GM21381 (cell line): ENCODE measurements at regions not wholly inside any gene's neighbourhood (a gene's known extent, or its start where the extent isn't known, plus 50 kb on each side); places are given as distances from the start of the nearest gene placed in this dataset.
A peak's percentile ranks its signal among the peaks of the same experiment; 100 is the strongest.

Experiments
- ATAC-seq: cut with Tn5 transposase; IDR thresholded peaks from one replicate; pipeline ENCODE4 v1.9.1; 2021; ENCODE audit warnings: mild to moderate bottlenecking, moderate library complexity; ENCODE audit not compliant: unreplicated experiment

GRCh38 chr9:86893811-86894490 lies 53.4 kb downstream of the GAS1 start:
- ATAC-seq, result no peak

DNA sequence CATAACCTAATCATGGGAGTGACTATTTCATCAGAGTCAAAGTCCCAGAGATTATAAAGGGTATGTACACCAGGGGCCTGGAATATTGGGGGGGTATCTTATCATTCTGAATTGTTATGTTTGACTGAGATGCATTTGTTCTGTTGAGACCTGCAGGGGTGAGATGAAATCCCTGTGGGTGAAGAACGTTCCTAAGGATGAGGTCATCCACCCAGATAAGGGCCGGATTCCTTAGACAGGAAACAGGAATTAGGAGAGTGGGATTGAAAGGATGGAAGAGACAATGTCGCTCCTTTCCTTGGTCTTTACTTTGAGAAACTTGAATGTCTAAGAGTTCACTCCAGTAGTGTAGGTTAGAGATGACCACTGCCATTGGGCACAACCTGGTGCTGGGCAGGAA lies 54.7 kb downstream of the GAS1 start:
- ATAC-seq, result no peak

- ATAC-seq, result no peak
Observed at GRCh38 chr9:86891886-86892437, 55.3 kb downstream of the GAS1 start.

GRCh38 chr9:86891091-86891490 lies 56.2 kb downstream of the GAS1 start:
- ATAC-seq, result no peak

GRCh38 chr9:86885232-86885631 lies 62.1 kb downstream of the GAS1 start:
- ATAC-seq, result no peak

DNA sequence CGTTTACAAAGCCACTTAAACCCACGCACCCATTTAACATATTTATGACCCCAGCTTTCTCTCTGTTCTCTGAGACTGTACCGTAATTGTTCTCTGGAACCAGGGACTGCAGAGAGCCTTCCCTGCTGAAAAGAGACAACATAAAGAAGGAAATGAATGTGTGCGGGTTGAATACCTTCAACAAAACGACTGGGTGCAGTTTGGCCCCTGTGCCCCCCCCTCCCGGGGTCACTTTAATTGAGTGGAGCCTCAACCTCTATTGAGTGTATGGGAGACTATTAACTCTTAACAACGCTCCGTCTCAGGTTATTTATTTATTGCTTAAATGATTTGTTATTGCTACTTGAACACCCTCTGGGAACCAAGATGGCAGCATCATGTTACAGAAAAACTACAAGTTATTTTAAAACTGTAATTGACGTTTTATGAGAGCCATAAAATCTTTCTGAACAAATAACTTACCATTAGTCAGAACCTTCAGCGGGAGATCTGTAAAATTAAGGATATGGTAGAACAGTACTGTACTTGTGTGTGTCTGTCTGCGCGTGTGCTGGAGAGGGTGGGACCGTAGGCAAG lies 70.6 kb downstream of the GAS1 start:
- ATAC-seq, result no peak

DNA sequence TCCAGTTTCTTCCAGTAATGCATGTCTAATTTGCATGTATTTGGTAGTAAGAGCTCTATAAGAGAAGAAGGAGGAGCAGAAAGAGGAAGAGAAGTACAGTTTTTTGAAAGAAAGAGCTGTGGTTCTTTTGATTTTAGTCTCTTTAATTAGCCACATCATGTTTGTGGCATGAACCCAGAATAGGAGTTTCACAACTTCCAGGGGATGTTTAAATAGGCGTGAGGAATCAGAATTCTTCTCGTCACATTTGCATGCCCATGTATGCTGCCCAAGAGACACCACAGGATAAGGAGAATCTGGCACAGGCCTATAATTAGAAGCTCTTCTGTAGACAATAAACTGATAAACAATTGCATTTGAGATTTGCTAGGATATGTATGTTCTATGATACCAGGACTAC lies 78.7 kb downstream of the GAS1 start:
- no peak for ATAC-seq

DNA sequence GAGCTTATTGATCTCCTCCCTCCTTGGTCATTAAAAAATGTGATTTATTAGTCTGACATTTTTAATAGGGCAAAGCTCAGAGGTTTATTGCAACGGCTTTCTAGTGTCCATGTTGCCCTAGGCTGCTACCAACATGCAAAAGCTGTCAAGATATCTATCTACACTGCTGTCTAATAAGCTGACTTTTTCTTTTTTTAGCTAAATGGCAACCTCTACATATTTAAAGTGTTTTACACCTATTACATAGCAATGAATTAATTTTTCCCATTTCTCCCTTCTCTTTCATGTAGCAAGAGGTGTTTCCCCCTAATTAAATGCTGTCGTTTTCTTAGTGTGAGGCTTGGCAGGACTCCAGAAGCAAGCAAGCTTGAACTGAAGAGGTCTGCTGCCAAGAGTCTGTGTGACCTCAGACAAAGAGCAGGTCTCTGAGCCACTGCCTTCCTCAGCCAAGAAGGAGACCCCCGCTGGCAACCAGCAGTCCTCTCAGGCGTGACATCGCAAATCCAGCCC lies 79.4 kb downstream of the GAS1 start:
- ATAC-seq, result no peak

- no peak for ATAC-seq
Observed at GRCh38 chr9:86865952-86866351, 81.4 kb downstream of the GAS1 start.

DNA sequence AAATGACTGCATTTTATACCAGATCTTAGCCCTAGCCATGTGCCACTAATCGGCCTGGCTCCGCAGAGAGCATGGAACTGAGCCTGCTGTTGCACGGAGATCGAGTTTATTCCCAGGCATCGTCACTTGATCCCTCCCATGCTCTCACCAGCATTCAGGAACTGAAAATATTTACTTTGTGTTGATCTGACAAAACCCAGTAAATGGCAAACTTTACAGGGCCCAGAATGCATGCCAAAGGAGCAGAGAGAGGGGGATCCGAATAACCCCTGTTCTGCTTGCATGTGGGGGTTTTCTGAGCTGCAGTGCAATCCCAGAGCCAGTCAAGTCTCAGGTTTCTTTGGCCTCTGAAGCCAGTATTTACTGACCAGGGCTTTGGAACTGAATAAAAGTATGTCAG lies 87.3 kb downstream of the GAS1 start:
- no peak for ATAC-seq

DNA sequence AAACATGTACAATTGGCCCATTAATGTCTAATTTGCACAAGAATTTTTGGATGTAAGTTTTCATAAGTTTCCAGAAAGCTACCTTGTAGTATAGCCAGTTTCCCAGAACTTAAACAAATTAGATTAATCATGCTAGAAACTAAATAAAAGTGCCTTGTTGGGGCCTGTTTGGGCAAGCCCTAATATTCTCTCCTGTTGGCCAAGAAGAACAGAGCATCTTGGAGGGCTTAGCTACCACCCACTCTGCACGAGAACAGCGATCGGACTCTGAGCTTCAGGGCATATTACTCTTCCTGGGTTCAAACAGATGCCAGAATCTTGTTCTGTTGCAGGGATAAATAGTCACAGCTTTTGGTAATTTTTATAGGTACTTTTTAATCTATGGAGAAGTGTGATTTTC lies 88.2 kb downstream of the GAS1 start:
- no peak for ATAC-seq

GRCh38 chr9:86858009-86858408 lies 89.3 kb downstream of the GAS1 start:
- no peak for ATAC-seq

GRCh38 chr9:86856259-86856658 lies 91.0 kb downstream of the GAS1 start:
- ATAC-seq, result no peak

DNA sequence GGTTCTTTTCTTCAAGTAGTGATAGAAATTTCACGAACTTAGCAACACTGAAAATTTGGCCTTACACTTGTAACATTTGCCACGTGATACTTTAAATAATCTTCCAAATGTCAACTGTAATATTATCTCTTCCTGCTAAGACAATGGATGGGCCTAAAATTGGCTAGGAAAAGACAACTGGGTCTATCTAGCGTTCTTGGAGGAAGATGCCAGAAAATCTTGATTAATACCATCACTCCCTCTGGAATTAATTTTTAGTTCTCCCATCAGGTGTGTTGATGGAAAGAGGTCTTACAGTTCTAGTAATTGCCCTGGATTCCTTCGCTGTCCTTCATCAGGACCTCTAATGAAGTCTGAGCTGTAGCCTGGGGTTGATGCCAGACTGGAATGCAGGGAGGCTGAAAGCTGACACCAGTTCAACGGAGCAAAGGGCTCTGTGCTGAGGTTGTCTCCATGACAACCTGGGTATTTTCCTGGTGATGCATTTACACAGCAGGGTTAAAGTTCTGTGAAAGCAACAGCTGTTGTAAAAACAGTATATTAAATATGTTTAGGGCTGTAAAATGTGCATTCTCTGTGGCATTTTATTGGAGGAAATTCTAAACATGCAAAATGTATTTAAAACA lies 92.3 kb downstream of the GAS1 start:
- ATAC-seq, result no peak

DNA sequence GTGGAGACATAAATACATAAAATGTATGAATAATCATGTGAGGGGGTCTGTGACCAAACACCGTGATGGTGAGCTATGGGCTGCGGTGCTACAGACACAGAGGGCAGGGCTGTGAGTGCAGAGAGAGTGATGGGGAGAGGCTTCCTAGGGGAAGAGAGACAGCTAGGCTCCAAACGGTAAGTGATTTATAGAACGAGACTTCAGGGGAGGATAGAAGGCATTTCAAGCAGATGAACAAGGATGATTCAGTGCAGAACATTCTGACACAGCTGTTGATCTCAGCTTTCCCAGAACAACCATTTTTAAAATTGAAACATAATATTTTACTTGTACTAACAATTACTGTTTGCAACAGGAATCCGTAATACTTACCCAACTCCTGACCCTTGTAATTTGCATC lies 100.7 kb downstream of the GAS1 start:
- no peak for ATAC-seq

DNA sequence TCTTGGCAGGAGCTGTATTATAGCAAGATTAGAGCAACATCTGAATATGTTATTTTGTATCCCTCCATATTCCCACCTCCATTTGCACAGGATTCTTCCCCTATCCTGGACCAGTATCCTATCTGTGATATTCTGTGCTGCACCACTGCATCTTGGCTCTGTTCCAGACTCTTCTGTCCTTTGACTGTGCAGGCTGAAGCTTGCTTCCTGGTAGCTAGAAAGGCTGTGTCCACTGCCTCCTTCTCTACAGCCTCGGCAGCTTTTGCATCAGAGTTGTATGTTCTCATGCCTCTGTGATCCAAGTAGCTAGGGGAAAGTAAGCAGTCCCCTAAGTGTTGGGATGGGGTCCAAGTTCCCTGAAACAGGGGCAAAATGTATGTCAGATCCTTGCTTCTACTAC lies 104.1 kb downstream of the GAS1 start:
- ATAC-seq, result no peak

DNA sequence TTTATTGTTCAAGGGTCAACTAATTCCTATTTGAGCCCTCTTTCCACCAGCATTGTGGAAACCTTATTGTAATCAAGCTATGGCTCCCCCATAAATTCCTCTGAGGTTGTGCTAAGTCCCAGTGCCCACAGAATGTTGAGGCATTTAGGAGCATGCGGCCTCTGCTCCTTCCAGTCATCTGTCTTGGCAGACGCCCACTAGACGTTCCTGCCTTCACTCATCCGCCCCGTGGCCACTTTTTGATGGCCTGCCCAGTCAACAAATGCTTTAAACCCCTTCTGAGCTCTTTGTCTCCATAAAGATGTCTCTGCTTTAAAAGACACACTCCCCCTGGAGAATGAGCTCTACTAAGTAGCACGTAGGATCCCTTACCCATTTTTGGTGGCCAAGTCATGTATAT lies 104.7 kb downstream of the GAS1 start:
- ATAC-seq, result no peak

- ATAC-seq, result no peak
Observed at GRCh38 chr9:86839522-86839921, 107.8 kb downstream of the GAS1 start.

- ATAC-seq, result no peak
Observed at GRCh38 chr9:86838519-86839497, 108.5 kb downstream of the GAS1 start.

DNA sequence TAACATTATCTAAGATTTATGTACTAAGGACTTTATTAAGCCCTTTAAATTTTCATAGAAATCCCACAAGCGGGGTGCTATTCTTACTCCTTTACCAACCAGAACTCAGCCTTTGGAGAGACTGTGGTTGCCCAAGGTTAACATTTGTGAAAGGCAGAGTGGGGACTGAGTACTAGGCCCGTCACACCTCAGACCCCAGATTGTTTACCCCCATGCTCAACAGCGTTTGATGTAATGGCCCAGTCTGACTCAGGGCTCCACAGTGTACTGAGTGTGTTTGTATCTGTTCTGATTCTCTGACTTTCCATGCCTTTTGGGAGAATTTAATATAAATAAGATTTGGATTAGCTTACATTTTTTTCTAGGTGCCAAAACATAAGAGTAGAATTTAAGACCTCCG lies 110.0 kb downstream of the GAS1 start:
- no peak for ATAC-seq

GRCh38 chr9:86836797-86837196 lies 110.5 kb downstream of the GAS1 start:
- peak; percentile 87 for ATAC-seq
